ENCODE measurements at regions not wholly inside any gene's neighbourhood (a gene's known extent, or its start where the extent isn't known, plus 50 kb on each side); places are given as distances from the start of the nearest gene placed in this dataset.

DNA sequence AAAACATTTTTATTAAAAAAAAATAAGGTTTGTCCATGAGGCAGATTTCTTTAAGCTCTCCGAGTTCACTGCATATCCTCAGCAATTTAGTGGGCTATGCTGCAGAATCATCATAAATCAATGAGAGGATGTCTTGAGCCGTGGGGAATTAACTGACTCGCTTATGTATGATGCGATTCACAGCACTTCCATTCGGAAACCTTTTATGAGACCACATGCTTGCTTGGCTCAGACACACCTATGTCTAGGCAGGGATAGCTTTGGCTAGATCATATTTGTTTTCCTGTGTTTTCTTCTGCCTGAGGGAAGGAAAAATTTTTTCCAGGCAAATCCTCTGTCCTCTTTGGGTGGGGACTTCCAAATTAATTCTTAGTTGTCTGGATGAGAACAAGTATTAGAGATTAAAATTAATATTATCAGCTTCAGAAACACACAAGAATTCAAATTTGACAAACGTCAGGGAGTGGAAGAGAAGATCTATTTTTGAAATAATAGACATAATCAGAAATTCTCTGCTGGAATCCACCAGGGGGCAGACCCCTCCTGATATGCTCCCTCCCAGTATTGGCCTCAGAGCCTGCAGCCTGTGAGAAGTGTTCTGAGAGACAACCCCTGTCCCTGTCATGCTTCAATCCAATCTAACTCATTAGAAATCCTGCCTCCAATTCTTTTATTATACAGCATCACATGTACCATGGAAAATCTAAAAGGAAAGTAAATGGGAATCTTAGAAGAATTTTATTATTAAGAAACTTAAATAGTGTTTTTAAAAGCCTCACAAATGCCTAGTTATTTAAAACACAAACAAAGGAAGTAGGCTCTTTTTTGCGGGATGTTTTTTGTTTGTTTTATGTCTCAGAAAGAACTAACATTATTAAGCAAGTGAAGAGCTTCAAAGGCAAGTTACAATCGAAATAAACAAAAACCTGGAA is 345.1 kb upstream of the TACR3 start:
- no CpG with 5 or more reads among the region's 8 CpGs for WGBS (ENCODE audit: extremely low coverage, insufficient read length, low lambda C conversion rate)
- Histone ChIP-seq H3K27ac (ENCODE audit: insufficient read length, low read depth, low read length) (no peak overlapping the region), H3K4me2 (ENCODE audit: insufficient read depth, insufficient read length, low read length) (no peak overlapping the region), H3K56ac (ENCODE audit: insufficient read length, low read depth, low read length) (no peak overlapping the region), H3K23ac (ENCODE audit: insufficient read length, low read depth, low read length) (no peak overlapping the region), H2BK12ac (ENCODE audit: insufficient read length, low read depth, low read length) (no peak overlapping the region), H3K4ac (ENCODE audit: low read depth, low read length) (no peak overlapping the region), H3K23me2 (ENCODE audit: insufficient read length, low read depth, low read length, poor library complexity, severe bottlenecking) (no peaks in the 10 kb centered on the region), H2BK15ac (ENCODE audit: low read depth, low read length) (no peak overlapping the region), H4K8ac (replicated peaks; ENCODE audit: insufficient read length, low read depth, low read length) (no peak overlapping the region), H3T11ph (ENCODE audit: low read length) (no peak overlapping the region), H3K79me1 (ENCODE audit: insufficient read depth, low read depth, low read length, poor library complexity, severe bottlenecking) (no peaks in the 10 kb centered on the region), H2BK20ac (ENCODE audit: low read depth, low read length, poor library complexity, severe bottlenecking) (no peak overlapping the region), H4K20me1 (ENCODE audit: control insufficient read depth, insufficient read depth, insufficient read length) (no peaks in the 10 kb centered on the region), H4K91ac (ENCODE audit: insufficient read length, low read depth, low read length) (no peak overlapping the region), H4K5ac (ENCODE audit: insufficient read length, low read depth, low read length) (no peak overlapping the region), H3K4me1 (ENCODE audit: insufficient read depth, low read length) (no peaks in the 10 kb centered on the region; the same call in 1 of the 2 replicates), H2BK5ac (ENCODE audit: insufficient read length, low read length) (no peak overlapping the region), H2AK5ac (ENCODE audit: insufficient read length, low read length) (no peak overlapping the region), H3K79me2 (ENCODE audit: insufficient read depth, low read length) (no peaks in the 10 kb centered on the region), H3K18ac (ENCODE audit: insufficient read length, low read depth, low read length) (no peak overlapping the region), H3K9ac (ENCODE audit: extremely low read depth, insufficient read length, low read length) (no peak overlapping the region), H3K9me3 (ENCODE audit: control insufficient read depth, low read depth, low read length) (no peaks in the 10 kb centered on the region), H3K14ac (ENCODE audit: insufficient read depth, low read length) (no peak overlapping the region), H3K27me3 (ENCODE audit: insufficient read depth, low read length) (no peaks in the 10 kb centered on the region), H2AFZ (ENCODE audit: low read length) (no peak overlapping the region), H2BK120ac (ENCODE audit: low read depth, low read length, poor library complexity, severe bottlenecking) (no peak overlapping the region)
- Mint-ChIP-seq H3K27ac (no peak overlapping the region), H3K9me3 (peaks cover 0 to 3% of the 10 kb centered on the region in 2 experiments; a peak in 2 of 5 replicates), H3K36me3 (ENCODE audit: insufficient read depth in 1 of 3, low read depth in 3 of 3) (no peaks in the 10 kb centered on the region), H3K27me3 (ENCODE audit: low read depth) (no peaks in the 10 kb centered on the region), H3K4me3 (no peak overlapping the region), H3K4me1 (peaks cover 8% of the 10 kb centered on the region in 2 experiments)
- peak; percentile 61 for DNase-seq
- TF ChIP-seq, protein P1, sequence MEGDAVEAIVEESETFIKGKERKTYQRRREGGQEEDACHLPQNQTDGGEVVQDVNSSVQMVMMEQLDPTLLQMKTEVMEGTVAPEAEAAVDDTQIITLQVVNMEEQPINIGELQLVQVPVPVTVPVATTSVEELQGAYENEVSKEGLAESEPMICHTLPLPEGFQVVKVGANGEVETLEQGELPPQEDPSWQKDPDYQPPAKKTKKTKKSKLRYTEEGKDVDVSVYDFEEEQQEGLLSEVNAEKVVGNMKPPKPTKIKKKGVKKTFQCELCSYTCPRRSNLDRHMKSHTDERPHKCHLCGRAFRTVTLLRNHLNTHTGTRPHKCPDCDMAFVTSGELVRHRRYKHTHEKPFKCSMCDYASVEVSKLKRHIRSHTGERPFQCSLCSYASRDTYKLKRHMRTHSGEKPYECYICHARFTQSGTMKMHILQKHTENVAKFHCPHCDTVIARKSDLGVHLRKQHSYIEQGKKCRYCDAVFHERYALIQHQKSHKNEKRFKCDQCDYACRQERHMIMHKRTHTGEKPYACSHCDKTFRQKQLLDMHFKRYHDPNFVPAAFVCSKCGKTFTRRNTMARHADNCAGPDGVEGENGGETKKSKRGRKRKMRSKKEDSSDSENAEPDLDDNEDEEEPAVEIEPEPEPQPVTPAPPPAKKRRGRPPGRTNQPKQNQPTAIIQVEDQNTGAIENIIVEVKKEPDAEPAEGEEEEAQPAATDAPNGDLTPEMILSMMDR (conservative IDR thresholded peaks at IDR 0.05) = peak; percentile 81

Data from H9 (cell line).